ENCODE measurements at regions not wholly inside any gene's neighbourhood (a gene's known extent, or its start where the extent isn't known, plus 50 kb on each side); places are given as distances from the start of the nearest gene placed in this dataset.
"Not testable (repeated sequence)": the region's sequence is repeated elsewhere in the genome, so short reads cannot be mapped to it uniquely, and the experiment has no call there.

GRCh38 chr16:13798211-13798610 lies 121.7 kb upstream of the ERCC4 start:
- DNase-seq (ENCODE audit: low read depth in 2 of 2) = no peak

DNA sequence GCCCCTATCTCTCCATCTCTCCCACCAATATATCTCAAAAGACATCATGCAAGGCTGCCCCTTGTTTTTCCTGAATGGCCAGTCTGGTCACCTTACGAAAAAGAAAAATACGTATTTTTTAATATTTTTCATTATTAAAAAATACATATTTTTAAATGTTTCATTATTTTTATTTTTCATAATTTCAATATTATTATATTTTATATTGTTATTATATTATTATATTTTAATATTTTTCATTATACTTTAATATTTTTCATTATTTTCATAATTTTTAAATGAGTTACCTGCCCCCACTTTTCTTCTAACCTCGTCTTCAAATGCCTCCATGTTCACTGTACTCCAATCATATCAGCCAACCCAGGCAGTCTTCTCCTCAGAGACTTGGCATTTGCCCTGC lies 116.0 kb upstream of the ERCC4 start:
- no peak for DNase-seq (ENCODE audit: low read depth in 2 of 2)

GRCh38 chr16:13805951-13806350 lies 114.0 kb upstream of the ERCC4 start:
- no peak for DNase-seq (ENCODE audit: low read depth in 2 of 2)

- no peak for DNase-seq (ENCODE audit: low read depth in 2 of 2)
Measured at GRCh38 chr16:13806671-13807070, 113.3 kb upstream of the ERCC4 start.

DNA sequence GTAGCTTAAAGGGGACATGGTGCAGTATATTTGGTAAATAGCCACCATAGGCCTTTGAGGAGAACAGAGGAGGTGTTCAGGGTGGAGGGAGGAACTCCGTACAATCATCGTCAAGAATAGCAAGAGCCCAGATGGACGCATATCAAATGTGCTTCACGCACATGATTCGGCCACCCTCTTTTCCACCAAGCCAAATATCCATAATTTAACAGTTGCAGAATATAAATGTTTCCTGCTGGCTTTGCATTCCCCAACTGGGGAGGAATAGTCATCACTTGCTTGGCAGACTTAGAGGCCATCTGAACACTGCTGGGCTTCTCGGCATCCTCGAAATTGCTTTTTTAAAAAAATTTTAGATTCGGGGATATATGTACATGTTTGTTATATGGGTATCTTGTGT lies 111.9 kb upstream of the ERCC4 start:
- no peak for DNase-seq (ENCODE audit: low read depth in 2 of 2)

- no peak for DNase-seq (ENCODE audit: low read depth in 2 of 2)
Measured at GRCh38 chr16:13809765-13810164, 110.2 kb upstream of the ERCC4 start.

DNA sequence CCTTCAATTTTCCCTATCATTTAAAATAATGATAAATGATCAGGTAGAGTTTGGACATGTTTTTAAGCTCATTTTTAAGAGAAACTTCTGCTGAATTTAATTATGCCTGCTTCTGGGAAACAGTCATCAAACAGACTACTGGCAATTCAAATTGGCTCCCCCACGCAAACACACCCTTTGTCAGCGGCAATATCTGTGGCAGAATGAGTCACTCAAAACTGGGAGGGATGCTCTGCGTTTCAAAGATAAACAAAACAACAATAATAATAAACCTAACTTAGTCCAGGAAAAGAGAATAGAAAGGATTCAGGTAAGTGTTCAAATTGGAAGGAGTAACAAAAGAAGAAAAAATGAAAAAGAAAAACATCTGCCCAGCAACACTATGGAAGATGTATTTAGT lies 108.1 kb upstream of the ERCC4 start:
- no peak for DNase-seq (ENCODE audit: low read depth in 2 of 2)

DNA sequence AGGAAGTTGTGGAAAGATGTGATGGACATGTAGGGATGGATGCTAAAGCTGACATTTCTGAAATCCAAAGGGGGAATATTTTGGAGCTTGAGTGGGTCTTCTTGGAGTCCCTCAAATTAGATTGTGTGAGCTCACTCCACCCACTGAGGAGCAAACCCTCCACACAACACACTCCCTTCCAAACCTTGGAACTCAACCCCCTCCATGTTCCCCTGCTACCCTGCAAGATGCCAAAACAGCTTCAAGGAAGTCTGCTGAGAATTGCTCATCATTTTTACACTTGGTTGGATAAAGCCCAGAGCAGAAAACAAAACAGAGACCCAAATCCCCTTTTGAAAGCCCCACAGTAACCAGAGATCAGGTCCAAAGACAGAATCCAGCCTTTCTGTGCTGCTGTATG lies 103.3 kb upstream of the ERCC4 start:
- no peak for DNase-seq (ENCODE audit: low read depth in 2 of 2)

GRCh38 chr16:13823501-13823900 lies 96.5 kb upstream of the ERCC4 start:
- DNase-seq (ENCODE audit: low read depth in 2 of 2) = no peak

DNA sequence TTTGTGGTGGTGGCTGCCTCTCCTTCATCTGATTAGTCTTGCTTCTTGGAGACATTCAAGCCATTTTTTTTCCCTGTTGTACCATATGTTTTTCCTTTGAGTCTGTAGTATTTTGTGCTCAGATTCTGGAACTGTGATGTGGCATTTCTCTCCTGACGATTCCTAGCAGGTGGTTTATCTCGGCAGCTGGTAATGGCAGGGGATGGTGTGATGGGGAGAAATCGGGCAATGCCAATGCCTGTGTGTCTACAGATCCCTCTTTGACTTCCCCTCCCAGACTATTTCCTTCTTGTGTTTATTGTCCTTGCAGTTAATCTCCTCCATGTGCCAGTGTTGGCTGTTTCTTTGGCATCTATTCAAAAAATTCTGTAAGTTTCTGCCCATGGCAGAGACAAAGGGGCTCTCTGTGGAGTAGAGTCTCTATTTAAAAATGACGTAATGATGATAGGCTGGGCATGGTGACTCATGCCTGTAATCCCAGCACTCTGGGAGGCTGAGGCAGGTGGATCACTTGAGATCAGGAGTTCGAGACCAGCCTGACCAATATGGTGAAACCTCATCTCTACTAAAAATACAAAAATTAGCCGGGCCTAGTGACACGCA lies 90.2 kb upstream of the ERCC4 start:
- no peak for DNase-seq (ENCODE audit: low read depth in 2 of 2)

DNA sequence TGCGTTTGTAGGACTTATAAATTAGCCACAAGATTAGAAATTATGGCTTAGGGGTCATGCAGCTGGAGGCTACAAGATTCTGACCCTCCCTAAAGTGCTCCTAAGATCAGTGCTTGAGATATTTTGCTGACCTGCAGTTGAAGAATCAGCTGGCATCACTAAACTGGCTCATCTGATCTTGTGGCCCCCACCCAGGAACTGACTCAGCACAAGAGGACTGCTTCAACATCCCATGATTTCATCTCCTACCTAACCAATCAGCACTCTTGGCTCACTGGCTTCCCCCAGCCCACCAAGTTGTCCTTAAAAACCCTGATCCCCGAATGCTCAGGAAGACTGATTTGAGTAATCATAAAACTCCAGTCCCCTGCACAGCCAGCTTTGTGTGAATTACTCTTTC lies 86.4 kb upstream of the ERCC4 start:
- no peak for DNase-seq (ENCODE audit: low read depth in 2 of 2)

GRCh38 chr16:13835387-13835786 lies 84.6 kb upstream of the ERCC4 start:
- no peak for DNase-seq (ENCODE audit: low read depth in 2 of 2)

GRCh38 chr16:13835935-13836730 lies 83.8 kb upstream of the ERCC4 start:
- no peak for DNase-seq (ENCODE audit: low read depth in 2 of 2)

DNA sequence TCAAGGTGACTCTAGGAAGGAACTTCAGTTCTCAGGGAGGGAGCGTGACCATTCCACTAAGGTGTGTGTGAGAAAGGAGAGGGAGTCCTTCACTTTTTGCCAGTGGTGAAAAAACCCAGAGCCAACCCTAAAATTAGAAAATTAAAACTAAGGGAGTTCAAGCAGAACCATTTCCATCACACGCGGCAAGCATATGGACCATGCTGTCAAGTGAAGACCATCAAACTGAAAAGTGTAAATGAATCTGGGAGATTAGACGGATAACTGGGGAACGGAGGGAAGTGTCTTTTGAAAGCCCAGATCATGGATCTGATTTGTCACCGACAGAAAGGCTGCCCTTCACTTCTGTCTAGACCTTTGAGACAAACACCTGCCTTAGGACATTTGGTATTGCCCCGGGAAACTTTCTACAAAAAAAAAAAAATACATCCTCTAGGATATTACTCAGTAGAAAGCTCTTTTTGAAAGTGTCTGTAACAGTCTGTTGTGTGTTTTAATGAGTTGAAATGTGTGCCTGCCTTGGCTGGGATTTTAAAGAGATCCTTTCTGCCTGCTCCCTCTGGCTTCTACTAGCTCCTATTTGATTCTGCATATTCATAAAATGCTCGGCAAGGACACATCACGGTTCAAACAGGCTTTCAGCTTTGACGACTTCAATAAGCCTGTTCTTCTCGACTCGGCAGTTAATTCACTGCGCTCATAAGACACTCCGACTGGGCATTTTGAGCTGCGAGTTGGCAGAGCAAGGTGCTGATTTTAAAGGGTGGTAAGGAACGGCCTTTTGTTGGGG lies 81.4 kb upstream of the ERCC4 start:
- DNase-seq (ENCODE audit: low read depth in 2 of 2) = no peak

DNA sequence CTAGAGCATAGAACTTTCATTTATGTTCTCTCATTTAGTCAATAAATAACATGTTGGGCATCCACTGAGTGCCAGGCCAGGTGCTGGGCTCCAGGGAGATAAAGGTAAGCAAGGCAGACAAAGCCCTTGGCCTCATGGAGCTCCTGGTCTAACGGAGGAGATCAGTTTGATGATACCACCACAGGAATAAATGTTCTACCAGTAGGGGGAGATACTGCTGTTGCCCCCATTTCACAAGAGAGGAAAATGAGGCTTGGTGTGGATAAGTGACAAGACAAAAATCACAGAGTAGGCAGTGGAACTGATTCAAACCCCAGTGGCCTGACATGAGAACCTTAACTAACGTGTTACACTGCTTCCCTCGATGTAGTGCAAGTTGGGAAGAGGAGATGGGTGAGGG lies 80.4 kb upstream of the ERCC4 start:
- no peak for DNase-seq (ENCODE audit: low read depth in 2 of 2)

- no peak for DNase-seq (ENCODE audit: low read depth in 2 of 2)
Measured at GRCh38 chr16:13845232-13845631, 74.7 kb upstream of the ERCC4 start.

GRCh38 chr16:13848795-13849194 lies 71.2 kb upstream of the ERCC4 start:
- no peak for DNase-seq (ENCODE audit: low read depth in 2 of 2)

DNA sequence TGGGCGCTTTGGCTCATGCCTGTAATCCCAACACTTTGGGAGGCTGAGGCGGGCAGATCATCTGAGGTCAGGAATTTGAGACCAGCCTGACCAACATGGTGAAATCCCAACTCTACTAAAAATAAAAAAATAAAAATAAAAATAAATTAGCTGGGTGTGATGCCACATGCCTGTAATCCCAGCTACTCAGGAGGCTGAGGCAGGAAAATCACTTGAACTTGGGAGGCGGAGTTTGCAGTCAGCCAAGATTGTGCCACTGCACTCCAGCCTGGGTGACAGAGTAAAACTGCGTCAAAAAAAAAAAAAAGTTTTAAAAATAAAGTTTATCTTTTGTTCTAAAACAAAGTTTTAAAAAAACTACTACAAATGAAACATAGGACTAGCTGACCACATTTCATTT lies 69.8 kb upstream of the ERCC4 start:
- DNase-seq (ENCODE audit: low read depth in 2 of 2) = not testable (repeated sequence)

DNA sequence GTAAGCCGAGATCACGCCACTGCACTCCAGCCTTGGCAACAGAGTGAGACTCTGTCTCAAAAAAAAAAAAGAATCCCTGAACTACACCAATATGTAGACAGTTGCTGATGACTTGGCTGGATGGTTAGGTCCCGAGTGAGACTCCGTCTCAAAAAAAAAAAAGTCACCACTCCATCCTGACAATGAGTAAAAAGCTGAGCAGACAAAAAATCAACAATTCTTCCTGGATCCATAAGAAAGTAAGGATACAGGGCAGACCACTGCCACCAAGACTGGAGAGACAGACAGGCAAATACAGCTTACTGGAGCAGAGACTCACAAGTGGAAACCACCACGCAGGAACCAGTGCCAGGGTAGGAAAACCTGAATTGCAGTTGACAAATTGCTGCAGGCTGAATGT lies 67.1 kb upstream of the ERCC4 start:
- no peak for DNase-seq (ENCODE audit: low read depth in 2 of 2)

DNA sequence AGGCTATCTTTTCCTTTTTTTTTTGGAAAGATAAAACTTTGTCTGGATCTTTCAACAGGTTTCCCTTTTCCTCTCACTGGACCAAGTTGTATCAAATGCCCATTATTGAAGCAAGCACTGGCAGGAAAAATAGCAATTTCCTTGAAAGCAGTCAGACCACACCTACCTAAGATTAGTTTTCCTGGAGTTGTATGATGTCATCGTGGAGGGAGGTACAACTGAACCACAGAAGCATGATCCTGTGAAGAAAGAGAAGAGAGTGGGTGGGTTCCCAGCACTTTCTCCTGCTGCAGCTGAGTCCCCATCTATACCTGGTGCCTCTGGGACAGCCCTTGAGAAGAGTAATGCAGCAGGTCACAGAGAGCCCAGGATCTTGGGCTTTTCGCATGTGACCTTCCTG lies 63.6 kb upstream of the ERCC4 start:
- DNase-seq (ENCODE audit: low read depth in 2 of 2) = no peak

DNA sequence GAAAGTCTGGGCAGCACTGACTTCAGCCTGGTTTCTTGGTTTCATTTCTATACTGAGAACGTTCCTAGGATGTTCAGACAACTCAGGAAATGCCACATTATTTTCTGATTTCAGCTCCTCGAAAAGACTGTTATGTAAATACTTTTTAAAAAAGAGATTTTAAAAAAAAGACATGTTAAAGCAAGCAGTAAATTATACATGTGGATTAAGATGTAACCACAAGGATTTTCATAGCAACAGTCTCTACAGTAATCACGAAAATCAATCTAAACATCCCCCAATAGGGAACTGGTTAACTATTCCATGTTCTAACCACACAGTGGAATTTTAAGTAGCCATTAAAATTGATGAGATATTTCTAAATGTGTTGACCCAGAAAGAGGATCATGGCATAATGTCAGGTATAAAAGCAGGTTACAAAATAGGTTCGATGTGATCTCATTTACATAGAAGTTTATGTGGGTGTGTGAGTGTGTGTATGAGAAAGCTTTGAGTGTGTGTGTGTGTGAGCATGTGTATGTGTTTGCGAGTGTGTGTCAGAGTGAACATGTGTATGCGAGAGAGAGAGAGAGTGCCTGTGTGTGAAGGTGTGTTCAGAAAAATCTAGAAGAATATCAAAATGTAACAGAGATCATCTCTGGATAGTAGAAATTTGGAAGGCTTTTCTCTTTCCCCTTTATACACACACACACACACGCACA lies 63.0 kb upstream of the ERCC4 start:
- no peak for DNase-seq (ENCODE audit: low read depth in 2 of 2)

GRCh38 chr16:13858873-13859580 lies 60.9 kb upstream of the ERCC4 start:
- no peak for DNase-seq (ENCODE audit: low read depth in 2 of 2)

Measured in fibroblast of skin of left biceps (primary cell).